ENCODE measurements at regions not wholly inside any gene's neighbourhood (a gene's known extent, or its start where the extent isn't known, plus 50 kb on each side); places are given as distances from the start of the nearest gene placed in this dataset.

GRCh38 chr2:106653465-106653864 lies 166.3 kb downstream of the CD8B2 start:
- Mint-ChIP-seq H3K4me3 (no peak overlapping the region), H3K9me3 (peaks cover 8% of the 10 kb centered on the region), H3K4me1 (ENCODE audit: low read depth) (no peaks in the 10 kb centered on the region), H3K27me3 (peaks cover 17% of the 10 kb centered on the region), H3K27ac (no peak overlapping the region), H3K36me3 (ENCODE audit: low read depth) (no peaks in the 10 kb centered on the region)
- no peak for DNase-seq

GRCh38 chr2:106658616-106659015 lies 171.5 kb downstream of the CD8B2 start:
- Mint-ChIP-seq H3K27me3 (peaks cover 7% of the 10 kb centered on the region), H3K4me3 (no peak overlapping the region), H3K36me3 (ENCODE audit: low read depth) (no peaks in the 10 kb centered on the region), H3K4me1 (ENCODE audit: low read depth) (no peaks in the 10 kb centered on the region), H3K27ac (no peak overlapping the region), H3K9me3 (peaks cover 8% of the 10 kb centered on the region)
- no peak for DNase-seq

GRCh38 chr2:106664669-106665068 lies 177.5 kb downstream of the CD8B2 start:
- no peaks in the 10 kb centered on the region for H3K36me3 Mint-ChIP-seq (ENCODE audit: low read depth)
- no peak overlapping the region for H3K27ac Mint-ChIP-seq
- H3K9me3 Mint-ChIP-seq: no peaks in the 10 kb centered on the region
- no peak for DNase-seq
- H3K4me3 Mint-ChIP-seq: no peak overlapping the region
- H3K27me3 Mint-ChIP-seq: peaks cover 17% of the 10 kb centered on the region
- no peaks in the 10 kb centered on the region for H3K4me1 Mint-ChIP-seq (ENCODE audit: low read depth)

- H3K27me3 Mint-ChIP-seq: peaks cover 17% of the 10 kb centered on the region
Observed at GRCh38 chr2:106667478-106668070, 180.4 kb downstream of the CD8B2 start.

GRCh38 chr2:106685180-106685897 lies 198.2 kb downstream of the CD8B2 start:
- Mint-ChIP-seq H3K4me3 (no peak overlapping the region), H3K27ac (no peak overlapping the region), H3K27me3 (peaks cover 23% of the 10 kb centered on the region), H3K9me3 (peaks cover 12% of the 10 kb centered on the region), H3K36me3 (ENCODE audit: low read depth) (no peaks in the 10 kb centered on the region), H3K4me1 (ENCODE audit: low read depth) (no peaks in the 10 kb centered on the region)
- no peak for DNase-seq

More at GRCh38 chr2:106667478-106668070, 180.4 kb downstream of the CD8B2 start:
- Mint-ChIP-seq H3K9me3 (peaks cover 5% of the 10 kb centered on the region), H3K36me3 (ENCODE audit: low read depth) (no peaks in the 10 kb centered on the region), H3K4me3 (no peak overlapping the region), H3K27ac (no peak overlapping the region), H3K4me1 (ENCODE audit: low read depth) (no peaks in the 10 kb centered on the region)
- no peak for DNase-seq

GRCh38 chr2:106686814-106687213 lies 199.2 kb downstream of the ST6GAL2 start:
- no peaks in the 10 kb centered on the region for H3K36me3 Mint-ChIP-seq (ENCODE audit: low read depth)
- no peaks in the 10 kb centered on the region for H3K4me1 Mint-ChIP-seq (ENCODE audit: low read depth)
- H3K9me3 Mint-ChIP-seq: peaks cover 12% of the 10 kb centered on the region
- DNase-seq: no peak
- H3K27me3 Mint-ChIP-seq: peaks cover 27% of the 10 kb centered on the region
- H3K4me3 Mint-ChIP-seq: no peak overlapping the region
- no peak overlapping the region for H3K27ac Mint-ChIP-seq

- DNase-seq: no peak
- no peak overlapping the region for H3K4me3 Mint-ChIP-seq
- H3K27ac Mint-ChIP-seq: no peak overlapping the region
- no peaks in the 10 kb centered on the region for H3K36me3 Mint-ChIP-seq (ENCODE audit: low read depth)
- no peaks in the 10 kb centered on the region for H3K4me1 Mint-ChIP-seq (ENCODE audit: low read depth)
- H3K9me3 Mint-ChIP-seq: no peaks in the 10 kb centered on the region
- peaks cover 9% of the 10 kb centered on the region for H3K27me3 Mint-ChIP-seq
Observed at GRCh38 chr2:106694964-106695470, 190.9 kb downstream of the ST6GAL2 start.

- Mint-ChIP-seq H3K4me3 (no peak overlapping the region), H3K4me1 (ENCODE audit: low read depth) (no peaks in the 10 kb centered on the region), H3K9me3 (no peaks in the 10 kb centered on the region), H3K36me3 (ENCODE audit: low read depth) (no peaks in the 10 kb centered on the region), H3K27me3 (peaks cover 4% of the 10 kb centered on the region), H3K27ac (no peak overlapping the region)
- DNase-seq: no peak
Observed at GRCh38 chr2:106695919-106696318, 190.0 kb downstream of the ST6GAL2 start.

GRCh38 chr2:106700616-106701015 lies 185.4 kb downstream of the ST6GAL2 start:
- Mint-ChIP-seq H3K9me3 (no peaks in the 10 kb centered on the region), H3K27ac (no peak overlapping the region), H3K36me3 (ENCODE audit: low read depth) (no peaks in the 10 kb centered on the region), H3K4me3 (no peak overlapping the region), H3K27me3 (peaks cover 4% of the 10 kb centered on the region), H3K4me1 (ENCODE audit: low read depth) (no peaks in the 10 kb centered on the region)
- DNase-seq: no peak

GRCh38 chr2:106701203-106702022 lies 184.6 kb downstream of the ST6GAL2 start:
- H3K27me3 Mint-ChIP-seq: peaks cover 3% of the 10 kb centered on the region
- no peak for DNase-seq
- no peaks in the 10 kb centered on the region for H3K4me1 Mint-ChIP-seq (ENCODE audit: low read depth)
- H3K4me3 Mint-ChIP-seq: no peak overlapping the region
- H3K9me3 Mint-ChIP-seq: no peaks in the 10 kb centered on the region
- no peak overlapping the region for H3K27ac Mint-ChIP-seq
- no peaks in the 10 kb centered on the region for H3K36me3 Mint-ChIP-seq (ENCODE audit: low read depth)

- no peak for DNase-seq
- Mint-ChIP-seq H3K27me3 (peaks cover 2% of the 10 kb centered on the region), H3K4me1 (ENCODE audit: low read depth) (no peaks in the 10 kb centered on the region), H3K36me3 (ENCODE audit: low read depth) (no peaks in the 10 kb centered on the region), H3K4me3 (no peak overlapping the region), H3K9me3 (no peaks in the 10 kb centered on the region), H3K27ac (no peak overlapping the region)
Observed at GRCh38 chr2:106703161-106703560, 182.8 kb downstream of the ST6GAL2 start.

GRCh38 chr2:106704798-106705197 lies 181.2 kb downstream of the ST6GAL2 start:
- no peak for DNase-seq
- Mint-ChIP-seq H3K4me1 (ENCODE audit: low read depth) (no peaks in the 10 kb centered on the region), H3K27ac (no peak overlapping the region), H3K36me3 (ENCODE audit: low read depth) (no peaks in the 10 kb centered on the region), H3K4me3 (no peak overlapping the region), H3K9me3 (no peaks in the 10 kb centered on the region), H3K27me3 (peaks cover 2% of the 10 kb centered on the region)

GRCh38 chr2:106705877-106706276 lies 180.1 kb downstream of the ST6GAL2 start:
- Mint-ChIP-seq H3K27ac (no peak overlapping the region), H3K9me3 (no peaks in the 10 kb centered on the region), H3K36me3 (ENCODE audit: low read depth) (no peaks in the 10 kb centered on the region), H3K4me3 (no peak overlapping the region), H3K27me3 (peaks cover 2% of the 10 kb centered on the region), H3K4me1 (ENCODE audit: low read depth) (no peaks in the 10 kb centered on the region)
- no peak for DNase-seq

- H3K9me3 Mint-ChIP-seq: no peaks in the 10 kb centered on the region
- no peak overlapping the region for H3K27ac Mint-ChIP-seq
- peaks cover 2% of the 10 kb centered on the region for H3K27me3 Mint-ChIP-seq
- H3K4me3 Mint-ChIP-seq: no peak overlapping the region
- DNase-seq: no peak
- H3K4me1 Mint-ChIP-seq (ENCODE audit: low read depth): no peaks in the 10 kb centered on the region
- no peaks in the 10 kb centered on the region for H3K36me3 Mint-ChIP-seq (ENCODE audit: low read depth)
Observed at GRCh38 chr2:106706283-106706682, 179.7 kb downstream of the ST6GAL2 start.

GRCh38 chr2:106708209-106708608 lies 177.8 kb downstream of the ST6GAL2 start:
- Mint-ChIP-seq H3K36me3 (ENCODE audit: low read depth) (no peaks in the 10 kb centered on the region), H3K9me3 (peaks cover 4% of the 10 kb centered on the region), H3K27ac (no peak overlapping the region), H3K27me3 (peaks cover 2% of the 10 kb centered on the region), H3K4me3 (no peak overlapping the region), H3K4me1 (ENCODE audit: low read depth) (no peaks in the 10 kb centered on the region)
- no peak for DNase-seq

Measured in activated T-cell treated with anti-CD3 and anti-CD28 coated beads, Interleukin-2, amount 50 U/mL, for 24 hours (primary cell).